ENCODE measurements at regions not wholly inside any gene's neighbourhood (a gene's known extent, or its start where the extent isn't known, plus 50 kb on each side); places are given as distances from the start of the nearest gene placed in this dataset.
"Not testable (repeated sequence)": the region's sequence is repeated elsewhere in the genome, so short reads cannot be mapped to it uniquely, and the experiment has no call there.

GRCh38 chr4:92237559-92237958 lies 66.2 kb upstream of the GRID2 start:
- no peak for DNase-seq

- no peak for DNase-seq
Observed at GRCh38 chr4:92241094-92241493, 62.7 kb upstream of the GRID2 start.

GRCh38 chr4:92246384-92246783 lies 57.4 kb upstream of the GRID2 start:
- no peak for DNase-seq

GRCh38 chr4:92249541-92249940 lies 54.2 kb upstream of the GRID2 start:
- DNase-seq: no peak

GRCh38 chr4:92251711-92252110 lies 52.1 kb upstream of the GRID2 start:
- DNase-seq: no peak

- DNase-seq: not testable (repeated sequence)
Observed at GRCh38 chr4:92252358-92252757, 51.4 kb upstream of the GRID2 start.

- no peak for DNase-seq
Observed at GRCh38 chr4:92252846-92253245, 50.9 kb upstream of the GRID2 start.

- DNase-seq: no peak
Observed at GRCh38 chr4:92253550-92253949, 50.2 kb upstream of the GRID2 start.
